Stimulated activated CD8-positive, alpha-beta memory T cell treated with anti-CD3 and anti-CD28 coated beads, Interleukin-2, amount 100 ng/mL, for 1 hour (primary cell): ENCODE measurements at regions not wholly inside any gene's neighbourhood (a gene's known extent, or its start where the extent isn't known, plus 50 kb on each side); places are given as distances from the start of the nearest gene placed in this dataset.
A peak's percentile ranks its signal among the peaks of the same experiment; 100 is the strongest.
"Not testable (repeated sequence)": the region's sequence is repeated elsewhere in the genome, so short reads cannot be mapped to it uniquely, and the experiment has no call there.

Source experiments
- DNase-seq, 2 donors: peaks; one replicate each; pipeline ENCODE4 v3.0.0-alpha.2; 2020; ENCODE audit warnings: low read depth in 2 of 2

DNA sequence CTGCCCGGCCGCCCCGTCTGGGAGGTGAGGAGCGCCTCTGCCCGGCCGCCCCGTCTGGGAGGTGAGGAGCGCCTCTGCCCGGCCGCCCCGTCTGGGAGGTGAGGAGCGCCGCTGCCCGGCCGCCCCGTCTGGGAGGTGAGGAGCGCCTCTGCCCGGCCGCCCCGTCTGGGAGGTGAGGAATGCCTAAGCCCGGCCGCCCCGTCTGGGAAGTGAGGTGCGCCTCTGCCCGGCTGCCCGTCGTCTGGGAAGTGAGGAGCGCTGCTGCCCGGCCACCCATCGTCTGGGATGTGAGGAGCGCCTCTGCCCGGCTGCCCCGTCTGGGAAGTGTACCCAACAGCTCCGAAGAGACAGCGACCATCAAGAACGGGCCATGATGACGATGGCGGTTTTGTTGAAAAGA, 136.6 kb upstream of the PROKR2 start:
- not testable (repeated sequence) for DNase-seq

DNA sequence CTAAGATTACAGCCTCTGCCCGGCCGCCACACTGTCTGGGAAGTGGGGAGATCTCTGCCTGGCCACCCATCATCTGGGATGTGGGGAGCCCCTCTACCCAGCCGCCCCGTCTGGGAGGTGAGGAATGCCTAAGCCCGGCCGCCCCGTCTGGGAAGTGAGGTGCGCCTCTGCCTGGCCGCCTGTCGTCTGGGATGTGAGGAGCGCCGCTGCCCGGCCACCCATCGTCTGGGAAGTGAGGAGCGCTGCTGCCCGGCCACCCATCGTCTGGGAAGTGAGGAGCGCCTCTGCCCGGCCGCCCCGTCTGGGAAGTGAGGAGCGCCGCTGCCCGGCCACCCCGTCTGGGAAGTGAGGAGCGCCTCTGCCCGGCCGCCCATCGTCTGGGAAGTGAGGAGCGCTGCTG, 135.9 kb upstream of the PROKR2 start:
- not testable (repeated sequence) for DNase-seq

DNA sequence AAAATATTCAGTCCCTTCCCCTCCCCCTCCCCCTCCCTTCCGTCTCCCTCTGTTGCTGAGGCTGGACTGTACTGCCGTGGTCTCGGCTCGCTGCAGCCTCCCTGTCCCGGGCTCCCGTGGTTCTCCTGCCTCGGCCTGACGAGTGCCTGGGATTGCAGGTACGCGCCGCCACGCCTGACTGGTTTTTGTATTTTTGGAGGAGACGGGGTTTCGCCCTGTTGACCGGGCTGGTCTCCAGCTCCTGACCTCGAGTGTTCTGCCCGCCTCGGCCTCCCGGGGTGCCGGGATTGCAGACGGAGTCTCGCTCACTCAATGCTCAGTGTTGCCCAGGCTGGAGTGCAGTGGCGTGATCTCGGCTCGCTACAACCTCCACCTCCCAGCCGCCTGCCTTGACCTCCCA, 135.5 kb upstream of the PROKR2 start:
- not testable (repeated sequence) for DNase-seq

DNA sequence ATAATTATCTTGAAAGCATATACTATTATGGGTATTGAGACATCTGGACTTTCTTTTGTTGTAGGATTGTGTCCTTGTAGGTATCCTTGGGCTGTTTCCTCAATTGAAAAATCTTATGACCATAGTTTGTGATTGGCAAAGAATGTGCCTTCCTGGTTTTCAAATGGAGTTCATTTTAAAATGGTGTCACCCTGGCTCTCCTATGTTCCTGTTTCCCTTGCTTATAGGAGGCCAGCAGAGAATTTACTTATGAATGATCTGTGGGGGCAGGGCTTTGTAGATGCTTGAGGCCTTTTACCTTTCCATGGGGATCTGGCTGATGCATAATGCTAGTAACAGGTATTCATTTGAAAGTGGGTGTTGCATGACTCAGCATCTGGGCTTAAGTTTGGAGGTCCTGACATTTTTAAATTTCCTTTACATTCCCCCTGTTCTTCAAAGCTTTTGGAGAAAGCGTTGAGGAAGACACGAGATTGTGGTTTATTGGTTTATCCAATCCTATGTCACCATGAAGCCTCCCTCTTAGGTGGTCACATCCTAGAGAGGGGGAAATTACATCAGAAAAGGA, 135.0 kb upstream of the PROKR2 start:
- no peak for DNase-seq

DNA sequence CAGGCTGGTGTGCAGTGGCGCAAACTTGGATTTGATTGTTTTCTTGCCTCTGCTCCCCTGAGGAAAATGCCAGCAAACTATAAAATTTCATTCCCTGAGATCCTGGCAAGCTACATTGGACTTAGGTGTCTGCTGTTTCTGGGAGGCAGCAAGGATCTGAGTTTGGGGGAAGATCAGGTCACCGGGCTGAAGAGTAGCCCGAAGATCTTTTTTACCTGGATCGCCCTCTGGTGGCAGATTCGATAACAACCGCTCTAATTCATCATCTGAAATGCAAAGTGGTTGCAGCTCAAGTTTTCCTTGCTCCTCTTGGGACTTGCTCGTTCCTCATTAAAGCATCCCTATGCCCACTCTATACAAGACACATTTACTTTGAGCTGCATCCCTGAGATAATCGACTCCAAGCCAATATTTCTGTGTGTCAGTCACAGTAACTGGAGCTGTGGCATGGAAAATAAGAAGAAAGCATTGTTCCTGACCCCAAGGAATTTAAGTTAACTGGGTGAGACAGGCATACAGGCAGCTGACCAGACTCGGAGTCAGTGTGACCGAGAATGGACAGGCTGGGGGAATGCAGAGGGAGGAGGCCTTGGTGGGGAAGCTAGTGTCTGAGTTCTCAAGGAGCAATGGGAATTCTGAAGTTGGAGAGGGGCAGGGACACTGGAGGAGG, 131.8 kb upstream of the PROKR2 start:
- peak; percentile 14 to 31 for DNase-seq

DNA sequence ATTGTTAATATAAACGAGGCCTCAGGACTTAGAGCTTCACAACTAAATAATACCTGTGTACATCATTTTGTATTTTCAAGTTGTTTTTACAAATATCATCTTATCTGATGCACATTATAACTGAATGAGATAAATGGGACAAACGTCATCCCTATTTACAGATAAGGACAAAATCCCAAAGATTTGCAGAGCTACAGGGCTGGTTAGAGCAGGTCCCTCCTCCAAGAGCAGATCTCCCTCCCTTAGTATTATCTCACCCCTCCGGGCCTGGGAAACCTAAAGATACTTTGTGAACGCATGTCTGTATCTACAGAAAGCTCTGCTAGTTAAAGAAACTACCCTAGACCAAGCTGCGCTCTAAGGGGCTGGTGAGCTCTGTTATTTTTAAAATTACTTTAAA, 130.4 kb upstream of the PROKR2 start:
- no peak for DNase-seq

DNA sequence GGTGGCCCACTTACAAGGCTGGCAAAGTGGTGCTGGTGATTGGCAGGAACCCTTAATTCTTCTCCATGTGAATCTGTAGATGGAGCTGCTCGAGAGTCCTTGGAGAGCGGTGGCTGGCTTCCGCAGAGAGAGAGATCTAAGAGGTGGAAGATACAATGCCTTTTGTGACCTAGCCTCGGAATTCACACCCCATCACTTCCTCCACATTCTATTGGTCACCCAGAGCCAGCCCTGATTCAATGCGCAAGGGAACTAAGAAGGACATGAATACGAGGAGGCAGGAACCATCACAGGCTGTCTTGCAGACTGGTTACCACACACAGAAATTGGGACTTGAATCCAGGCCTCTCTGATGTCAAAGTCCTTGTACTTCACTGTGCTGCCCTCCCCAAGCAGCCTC, 128.9 kb upstream of the PROKR2 start:
- DNase-seq = no peak

DNA sequence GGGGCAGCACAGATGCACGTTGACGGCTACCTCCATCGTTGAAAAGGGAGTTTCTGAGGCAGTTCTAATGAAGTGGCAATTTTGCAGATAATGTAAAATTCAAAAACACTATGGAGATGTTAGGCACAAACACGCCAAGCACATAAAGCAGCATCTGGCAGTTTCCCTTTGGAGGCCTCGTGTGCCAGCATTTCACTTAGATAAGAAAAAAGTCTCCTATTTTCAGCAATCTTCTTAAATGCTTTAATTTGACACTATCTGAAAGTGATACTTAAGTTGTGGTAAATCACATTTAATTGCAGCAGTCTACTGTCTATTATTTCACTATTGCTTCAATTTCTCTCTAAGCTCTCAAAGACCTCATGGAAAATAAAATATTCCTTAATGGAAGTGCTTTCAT, 125.3 kb upstream of the PROKR2 start:
- DNase-seq = no peak

DNA sequence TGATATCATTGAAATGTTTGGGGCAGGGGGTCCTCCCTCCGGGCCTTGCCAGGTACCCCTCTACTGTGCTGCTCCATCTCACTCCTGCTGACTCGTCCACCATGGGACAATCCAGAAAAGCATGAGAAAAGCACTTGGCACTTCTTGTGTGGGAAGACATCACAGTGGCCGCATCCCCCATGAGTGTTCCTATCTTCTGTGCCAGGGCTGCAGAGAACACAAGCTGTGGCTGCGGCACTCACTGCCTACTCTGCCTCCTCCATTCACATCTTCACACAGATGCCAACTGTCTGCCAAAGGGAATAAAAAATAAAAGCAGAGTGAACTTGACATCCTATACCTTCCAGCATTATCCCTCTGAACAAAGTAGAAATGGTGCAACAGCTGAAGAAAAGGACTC, 117.4 kb upstream of the PROKR2 start:
- no peak for DNase-seq

DNA sequence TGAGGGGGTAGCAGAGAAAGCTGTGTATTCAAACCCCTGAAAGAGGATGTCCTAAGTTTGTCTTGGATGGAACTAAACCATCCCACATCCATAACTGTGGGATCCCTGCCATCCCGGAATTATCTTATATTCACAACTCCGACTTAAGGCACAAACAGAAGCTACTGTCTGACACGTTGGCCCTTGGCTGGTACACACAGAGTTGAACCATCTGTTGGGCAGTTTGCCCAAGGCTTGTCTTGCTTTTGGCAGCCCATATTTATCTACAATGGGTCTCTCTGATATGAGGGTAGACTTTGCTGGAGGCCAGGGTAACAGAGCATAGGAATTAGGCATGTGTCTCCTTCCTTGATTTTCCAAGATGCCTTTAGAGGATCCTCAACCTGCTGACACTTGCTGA, 116.6 kb upstream of the PROKR2 start:
- no peak for DNase-seq

DNA sequence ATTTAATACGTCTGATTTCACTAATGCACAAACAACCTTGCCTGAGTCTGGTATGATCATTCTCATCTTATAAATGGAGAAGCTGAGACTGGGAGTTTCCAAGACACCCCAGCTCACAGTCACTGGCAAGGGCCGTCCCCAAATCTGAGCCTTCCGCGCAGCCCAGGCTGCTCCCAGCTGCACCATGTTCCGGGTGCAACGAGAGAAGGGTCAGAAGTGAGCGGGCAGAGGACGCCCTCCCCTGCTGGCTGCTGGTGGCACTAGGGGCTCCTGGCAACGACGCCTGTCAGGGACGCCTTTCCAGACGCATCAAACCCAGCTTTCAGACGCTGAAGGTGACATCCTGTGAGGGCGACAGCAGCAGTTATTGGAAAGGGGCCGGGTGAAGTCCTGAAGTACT, 115.3 kb upstream of the PROKR2 start:
- DNase-seq = no peak

DNA sequence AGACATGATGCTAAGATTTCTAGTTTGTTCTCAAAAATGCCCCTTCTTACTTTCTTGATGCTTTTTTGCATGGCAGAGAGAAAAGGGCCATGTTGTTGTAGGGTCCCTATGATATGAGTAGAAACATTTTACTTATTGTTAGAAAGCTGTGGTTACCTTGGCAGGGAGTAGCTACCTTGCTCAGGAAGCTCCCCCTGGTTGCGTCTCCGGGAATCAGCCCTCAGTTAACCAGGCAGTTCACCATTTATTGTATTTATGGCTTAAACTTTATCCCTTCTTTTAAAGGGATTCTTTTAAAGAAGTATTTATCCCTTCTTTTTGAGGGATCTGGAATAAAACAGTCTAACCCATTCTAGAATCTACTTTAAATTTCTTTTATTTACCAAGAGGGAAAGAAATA, 113.9 kb upstream of the PROKR2 start:
- DNase-seq = no peak

DNA sequence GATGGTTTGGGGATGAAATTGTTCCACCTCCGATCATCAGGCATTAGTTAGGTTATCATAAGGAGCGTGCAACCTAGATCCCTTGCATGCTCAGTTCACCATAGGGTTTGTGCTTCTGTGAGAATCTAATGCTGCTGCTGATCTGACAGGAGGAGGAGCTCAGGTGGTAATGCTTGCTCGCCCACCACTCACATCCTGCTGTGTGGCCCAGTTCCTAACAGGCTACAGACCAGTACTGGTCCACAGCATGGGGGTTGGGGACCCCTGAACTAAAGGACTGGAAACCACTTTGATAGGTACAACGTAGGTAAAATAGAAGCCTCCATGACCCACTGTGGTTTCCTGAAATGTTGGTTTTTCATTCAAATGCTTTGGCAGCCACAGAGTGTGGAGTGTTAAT, 109.3 kb upstream of the PROKR2 start:
- DNase-seq = no peak

DNA sequence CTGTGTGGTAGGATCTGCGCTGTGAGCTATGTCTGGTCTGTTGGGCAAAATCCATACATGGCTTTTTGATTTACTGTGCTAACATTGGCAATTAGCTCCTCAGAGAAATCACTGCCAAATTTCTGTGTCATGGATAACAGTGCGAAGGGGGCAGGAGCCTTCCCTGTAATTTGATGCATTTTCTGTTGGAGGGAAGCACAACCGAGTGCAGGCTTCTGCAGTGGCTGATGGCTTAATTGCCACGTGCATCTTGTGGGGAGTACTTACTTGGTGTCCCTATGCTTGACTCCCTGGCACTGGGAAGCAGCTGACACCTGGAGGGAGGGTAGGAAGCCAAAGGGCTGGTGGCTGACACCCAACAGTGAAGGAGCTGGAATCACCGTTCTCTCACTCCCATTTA, 99.3 kb upstream of the PROKR2 start:
- no peak for DNase-seq

DNA sequence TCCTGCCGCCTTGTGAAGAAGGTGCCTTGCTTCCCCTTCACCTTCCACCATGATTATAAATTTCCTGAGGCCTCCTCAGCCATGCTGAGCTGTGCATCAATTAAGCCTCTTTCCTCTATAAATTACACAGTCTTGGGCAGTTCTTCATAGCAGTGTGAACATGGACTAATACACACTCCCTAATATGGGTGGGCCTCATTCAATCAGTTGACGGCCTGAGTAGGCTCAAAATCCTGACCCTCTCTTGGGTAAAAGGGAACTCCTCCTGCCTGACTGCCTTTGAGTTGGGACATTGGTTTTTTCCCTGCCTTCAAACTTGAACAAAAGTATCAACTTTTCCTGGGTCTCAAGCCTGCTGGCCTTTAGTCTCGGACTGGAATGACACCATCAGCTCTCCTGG, 96.6 kb upstream of the PROKR2 start:
- DNase-seq = no peak

DNA sequence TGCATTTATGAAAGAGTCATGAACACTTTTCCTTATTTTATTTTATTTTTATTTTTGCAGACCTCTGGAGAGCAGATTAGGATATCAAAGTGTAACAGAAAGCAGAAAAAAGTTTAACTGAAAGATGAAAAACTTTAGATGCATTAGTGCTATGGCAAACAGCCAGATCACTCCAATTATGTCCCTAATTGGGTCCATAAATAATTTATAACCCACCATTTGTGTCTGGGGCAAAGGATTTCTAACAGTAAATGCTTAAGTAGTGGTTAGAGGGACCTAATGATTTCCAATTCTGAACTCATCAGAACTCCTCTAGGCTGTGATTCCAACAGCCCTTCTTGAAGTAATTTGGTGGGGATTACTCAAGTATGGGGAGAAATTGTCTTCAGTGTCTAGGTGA, 93.7 kb upstream of the PROKR2 start:
- DNase-seq = no peak

DNA sequence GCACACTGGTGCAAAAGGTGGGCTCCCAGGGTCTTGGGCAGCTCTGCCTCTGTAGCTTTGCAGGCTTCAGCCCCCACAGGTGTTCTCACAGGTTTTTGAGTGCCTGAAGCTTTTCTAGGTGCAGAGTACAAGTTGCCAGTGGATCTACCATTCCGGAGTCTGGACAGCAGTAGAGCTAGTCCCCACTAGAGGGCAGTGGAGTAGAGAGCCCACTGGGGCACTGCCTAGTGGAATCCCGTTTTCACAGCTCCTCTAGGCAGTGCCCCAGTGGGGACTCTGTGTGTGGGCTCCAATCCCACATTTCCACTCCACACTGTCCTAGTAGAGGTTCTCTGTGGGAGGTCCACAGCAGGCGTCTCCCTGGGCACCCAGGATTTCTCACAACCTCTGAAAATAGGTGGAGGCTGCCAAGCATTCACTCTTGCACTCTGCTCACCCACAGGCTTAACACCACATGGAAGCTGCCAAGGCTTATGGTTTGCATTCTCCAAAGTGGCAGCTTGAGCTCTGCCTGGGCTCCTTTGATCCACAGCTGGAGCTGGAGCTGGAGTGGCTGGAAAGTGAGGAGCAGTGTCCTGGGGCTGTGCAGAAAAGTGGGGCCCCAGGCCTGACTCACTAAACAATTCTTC, 86.3 kb upstream of the PROKR2 start:
- DNase-seq = no peak

DNA sequence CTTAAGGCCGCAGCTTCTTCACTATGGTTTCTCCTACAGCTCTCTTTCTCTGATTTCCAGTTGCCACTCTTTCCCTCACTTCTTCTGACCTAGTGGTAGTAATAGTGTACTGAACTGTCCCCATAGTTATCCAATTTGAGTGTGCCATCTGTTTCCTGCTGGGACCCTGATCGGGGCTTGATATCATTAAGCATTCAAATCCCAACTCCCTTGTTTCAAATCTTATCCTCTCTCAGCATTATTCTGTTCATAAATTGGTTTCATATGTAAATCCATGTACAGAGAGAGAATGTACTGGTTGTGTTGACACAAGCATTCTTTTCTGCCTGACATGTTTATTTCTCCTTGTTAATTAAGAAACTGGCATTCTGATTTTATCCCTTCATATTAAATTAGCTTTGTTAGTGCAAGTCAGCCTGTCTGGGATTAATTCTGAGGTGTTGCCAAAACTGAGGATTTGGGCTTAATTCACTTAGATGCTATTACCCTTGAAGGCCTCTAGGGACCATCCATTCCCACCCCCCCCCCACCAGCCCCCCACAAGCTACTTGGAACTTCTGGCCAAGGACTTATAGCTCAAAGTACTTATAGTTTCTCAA, 84.6 kb upstream of the PROKR2 start:
- DNase-seq = no peak

DNA sequence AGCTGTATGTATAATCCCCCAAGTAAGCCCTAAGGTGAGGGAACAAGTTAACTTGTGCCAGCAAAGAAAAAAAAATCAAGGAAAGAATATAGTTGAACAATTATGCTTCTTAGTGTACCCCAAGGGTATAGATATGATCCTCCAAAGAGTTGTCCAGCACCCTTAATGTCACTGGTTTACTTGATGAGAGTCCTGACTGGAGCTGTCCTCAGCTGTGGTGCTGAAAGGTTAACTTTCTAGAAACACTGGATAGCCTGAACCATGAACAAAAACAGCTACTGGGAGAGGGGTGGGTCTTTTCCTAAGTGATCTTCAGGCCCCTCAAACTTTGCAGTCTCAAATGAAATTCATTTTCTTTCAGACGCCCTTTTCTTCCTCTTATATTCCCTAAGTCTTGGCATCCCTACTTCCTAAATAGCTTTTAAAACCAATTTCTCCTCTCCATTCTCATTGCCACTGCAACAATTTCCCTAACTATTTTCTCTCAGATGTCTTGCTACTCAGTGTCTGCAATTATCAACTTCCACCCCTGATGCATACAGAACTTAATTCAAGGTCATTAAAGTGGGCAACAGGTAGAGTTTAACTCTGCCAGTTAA, 83.5 kb upstream of the PROKR2 start:
- no peak for DNase-seq

DNA sequence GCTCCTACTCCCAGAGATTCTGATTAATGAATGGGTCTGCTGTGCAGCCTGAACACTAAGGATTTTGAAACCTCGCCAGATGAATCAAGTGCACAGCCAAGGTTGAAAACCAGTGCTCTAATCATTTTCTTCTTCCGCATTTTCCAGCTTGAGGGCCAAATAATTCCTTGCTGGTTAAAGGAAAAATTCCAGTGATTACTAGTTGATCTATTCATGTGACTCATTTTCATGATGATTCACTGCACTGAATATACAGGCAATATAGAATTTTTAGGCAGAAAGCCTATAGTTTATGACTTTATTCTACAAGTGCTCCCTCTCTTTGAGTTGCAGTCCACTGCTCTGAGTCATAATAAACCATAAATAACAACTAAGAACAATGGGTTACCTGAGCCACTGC, 80.6 kb upstream of the PROKR2 start:
- no peak for DNase-seq

DNA sequence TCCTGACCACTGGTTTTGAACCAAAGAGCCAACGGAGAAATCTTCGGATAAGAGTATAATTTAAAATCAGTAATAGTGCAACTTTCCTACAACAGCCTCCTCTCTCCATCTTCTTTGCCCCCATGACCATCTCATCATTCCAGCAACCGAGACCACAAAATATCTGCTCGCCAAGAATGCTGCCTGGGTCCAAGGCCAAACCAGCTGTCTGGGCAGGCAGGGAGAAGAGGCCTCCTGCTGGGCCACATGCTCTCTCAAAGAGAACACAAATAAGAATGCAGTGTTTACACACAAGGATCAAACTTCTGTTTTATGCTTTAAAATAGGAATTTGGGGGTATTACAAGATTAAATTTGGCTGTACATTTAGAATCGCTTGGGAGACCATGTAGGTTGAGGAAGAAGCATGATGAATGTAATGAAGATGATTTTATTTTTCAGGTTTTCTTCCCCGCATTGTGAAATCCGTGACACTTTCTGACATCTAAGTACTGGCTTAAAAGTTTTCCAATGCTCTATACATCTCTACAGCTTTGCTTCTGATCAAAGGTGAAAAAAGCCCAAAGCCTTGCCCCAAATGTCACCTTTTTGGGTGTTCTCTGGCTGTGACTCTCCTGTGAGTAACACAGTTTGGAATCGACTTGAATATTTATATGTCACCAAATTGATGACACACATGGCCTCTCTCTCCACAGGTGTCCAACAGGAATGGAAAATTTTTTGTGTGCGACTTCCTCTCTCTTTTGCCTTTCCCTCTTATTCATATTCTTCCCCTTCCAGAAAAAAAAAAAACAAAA, 79.4 kb upstream of the PROKR2 start:
- no peak for DNase-seq
